GM12878 (cell line): ENCODE measurements at regions not wholly inside any gene's neighbourhood (a gene's known extent, or its start where the extent isn't known, plus 50 kb on each side); places are given as distances from the start of the nearest gene placed in this dataset.
A peak's percentile ranks its signal among the peaks of the same experiment; 100 is the strongest.

Experiments used
- ATAC-seq: fragments of 200-7000 bp; cut with Tn5 transposase; 3 replicates; pipeline ENCODE4 v1.9.1; 2020; ENCODE audit warnings: mild to moderate bottlenecking, moderate library complexity
- BruUV-seq: library from RNA; stranded (reverse); fragments of 400-500 nt; replicated peaks from 2 replicates; lab custom pipeline; 2021; lab: Mats Ljungman, UMichigan
- CTCF ChIA-PET: fragments of 300-600 bp; sonication (Branson Sonifier 250); formaldehyde crosslinking; extraction: SDS; loops from one replicate; lab custom pipeline; 2021; ENCODE audit warnings: inconsistent platforms; lab: Yijun Ruan, JAX
- POLR2A ChIA-PET: fragments of 350-600 bp; formaldehyde crosslinking; extraction: SDS; loops from one replicate; lab custom pipeline; 2021; ENCODE audit warnings: inconsistent platforms; lab: Charles Lee
- RAD21 ChIA-PET: fragments of 300-600 bp; sonication (Branson Sonifier 250); formaldehyde crosslinking; loops from one replicate; lab custom pipeline; 2023; ENCODE audit warnings: antibody characterized with exemption; ENCODE audit not compliant: unreplicated experiment; lab: Charles Lee
- SMC1A ChIA-PET: fragments of 300-600 bp; sonication (Branson Sonifier 250); formaldehyde crosslinking; loops from one replicate; lab custom pipeline; 2023; ENCODE audit not compliant: unreplicated experiment, uncharacterized antibody; lab: Charles Lee
- DNase-seq: peaks from one replicate; pipeline ENCODE4 v3.0.0-alpha.2; 2011; ENCODE audit warnings: low read depth, low spot score
- FAIRE-seq: peaks from 3 replicates; lab custom pipeline; 2011; peaks lifted over from hg19 to GRCh38; lab: Jason Lieb, UNC
- H2AFZ ChIP-seq: 2 replicates; pipeline ENCODE4 v1.6.0; 2011; ENCODE audit warnings: low read depth, low read length, control low read depth; ENCODE audit not compliant: control insufficient read depth
- H3K27ac ChIP-seq: 2 replicates; pipeline ENCODE4 v1.5.1; 2011; ENCODE audit warnings: control low read depth; ENCODE audit not compliant: control insufficient read depth, insufficient read depth
- H3K27me3 ChIP-seq, 2 experiments: replicated peaks in 1 of 2; 2 replicates each; pipeline versions ENCODE4 v1.6.0 to v1.6.1; 2011; ENCODE audit warnings: low read length in 1 of 2; ENCODE audit not compliant: control insufficient read depth in 2 of 2, insufficient read depth in 2 of 2
- H3K36me3 ChIP-seq, 2 experiments: 2 replicates each; pipeline ENCODE4 v1.5.1; 2011; ENCODE audit warnings: low read length in 1 of 2; ENCODE audit not compliant: control insufficient read depth in 2 of 2, insufficient read depth in 2 of 2
- H3K4me1 ChIP-seq: 2 replicates; pipeline ENCODE4 v1.6.1; 2011; ENCODE audit warnings: mild to moderate bottlenecking, low read length, moderate library complexity, mixed read lengths; ENCODE audit not compliant: control insufficient read depth, insufficient read depth
- H3K4me2 ChIP-seq: 2 replicates; pipeline ENCODE4 v1.6.0; 2011; ENCODE audit warnings: control low read depth; ENCODE audit not compliant: control insufficient read depth, insufficient read depth
- H3K4me3 ChIP-seq: fragments of 200-600 bp; sonication (generic); 2 replicates; pipeline ENCODE4 v1.5.1; 2016
- H3K79me2 ChIP-seq: 2 replicates; pipeline ENCODE4 v1.6.0; 2011; ENCODE audit warnings: low read length; ENCODE audit not compliant: control insufficient read depth, insufficient read depth
- H3K9ac ChIP-seq: 2 replicates; pipeline ENCODE4 v1.8.0; 2011; ENCODE audit warnings: low read length, control low read depth, mixed read lengths; ENCODE audit not compliant: control insufficient read depth, insufficient read depth
- H3K9me3 ChIP-seq: replicated peaks from 3 replicates; pipeline ENCODE4 v1.5.1; 2011; ENCODE audit warnings: mild to moderate bottlenecking, low read length; ENCODE audit not compliant: control insufficient read depth, insufficient read depth
- H4K20me1 ChIP-seq: 2 replicates; pipeline ENCODE4 v1.6.0; 2011; ENCODE audit not compliant: control insufficient read depth, insufficient read depth
- BHLHE40 ChIP-seq, 2 experiments: fragments of 450-650 bp in 1 of 2; IDR thresholded peaks; 2 replicates each; pipeline ENCODE4 v1.6.1; 2011 to 2017; ENCODE audit warnings: low read depth in 2 of 2, borderline replicate concordance in 1 of 2, improper control_type of control experiment in 1 of 2, low read length in 1 of 2, mild to moderate bottlenecking in 1 of 2
- CHD2 ChIP-seq: IDR thresholded peaks from 2 replicates; pipeline ENCODE4 v1.6.1; 2011; ENCODE audit warnings: low read depth, low read length, improper control_type of control experiment, borderline replicate concordance
- CREB1 ChIP-seq: IDR thresholded peaks from 2 replicates; pipeline ENCODE4 v1.6.1; 2012; ENCODE audit warnings: low read depth, mild to moderate bottlenecking, inconsistent platforms
- ESRRA ChIP-seq: IDR thresholded peaks from 2 replicates; pipeline ENCODE4 v1.6.1; 2012; ENCODE audit warnings: mild to moderate bottlenecking, low read length, improper control_type of control experiment
- PAX8 ChIP-seq: fragments of 450-650 bp; IDR thresholded peaks from 2 replicates; pipeline ENCODE4 v1.6.1; 2017; ENCODE audit warnings: mild to moderate bottlenecking, moderate library complexity
- POLR2A ChIP-seq: IDR thresholded peaks from 2 replicates; pipeline ENCODE4 v1.6.1; 2011; ENCODE audit warnings: low read depth, mild to moderate bottlenecking, low read length
- SIX5 ChIP-seq: IDR thresholded peaks from 2 replicates; pipeline ENCODE4 v1.6.1; 2011; ENCODE audit warnings: mild to moderate bottlenecking, low read depth, low read length, moderate library complexity; ENCODE audit not compliant: severe bottlenecking
- SMAD1 ChIP-seq: fragments of 450-650 bp; IDR thresholded peaks from 2 replicates; pipeline ENCODE4 v1.6.1; 2018; ENCODE audit warnings: mild to moderate bottlenecking, low read depth; ENCODE audit not compliant: partially characterized antibody
- SPI1 ChIP-seq: IDR thresholded peaks from 2 replicates; pipeline ENCODE4 v1.6.1; 2011; ENCODE audit warnings: low read depth, mild to moderate bottlenecking, low read length, moderate library complexity, borderline replicate concordance; ENCODE audit not compliant: insufficient read depth
- STAT1 ChIP-seq: fragments of 450-650 bp; conservative IDR thresholded peaks from 2 replicates; pipeline ENCODE4 v1.6.1; 2014; ENCODE audit warnings: antibody characterized with exemption, mild to moderate bottlenecking
- TAF1 ChIP-seq: IDR thresholded peaks from 2 replicates; pipeline ENCODE4 v1.6.1; 2011; ENCODE audit warnings: mild to moderate bottlenecking, low read depth, low read length, borderline replicate concordance
- WGBS: methylation state at CpG from one replicate; pipeline ENCODE4 v1.1.6; 2016; ENCODE audit warnings: low lambda C conversion rate; ENCODE audit not compliant: insufficient replicate concordance, insufficient coverage; ENCODE audit errors: missing lambda C conversion rate; 5-methylcytosine and 5-hydroxymethylcytosine counted together
- in situ Hi-C: fragments of 300-500 bp; cut with MboI; formaldehyde crosslinking; loops from 9 replicates; pipeline ENCODE4 v1.14.3; 2018; ENCODE audit warnings: mixed read lengths
- intact Hi-C: fragments of 100-400 bp; cut with micrococcal nuclease; formaldehyde crosslinking; loops from one replicate; pipeline ENCODE4 v1.14.2; 2022; ENCODE audit not compliant: unreplicated experiment

- Histone ChIP-seq H3K9ac (peak overlapping the region; percentile 62), H3K9me3 (no peaks in the 10 kb centered on the region), H3K36me3 (no peaks in the 10 kb centered on the region), H2AFZ (peak overlapping the region; percentile 64), H3K79me2 (peaks cover 6% of the 10 kb centered on the region), H3K27me3 (no peaks in the 10 kb centered on the region; a peak in 1 of 4 replicates), H3K27ac (peak overlapping the region; percentile 31; the same call in 1 of the 2 replicates), H4K20me1 (no peaks in the 10 kb centered on the region), H3K4me3 (peak overlapping the region; percentile 80), H3K4me2 (peak overlapping the region; percentile 77), H3K4me1 (peaks cover 27% of the 10 kb centered on the region)
- no peak for FAIRE-seq
- no peak for TF ChIP-seq SIX5
- TF ChIP-seq SPI1: no peak
- TF ChIP-seq PAX8: no peak
- 0 out of 2 replicates have a peak, but pooled peaks have one; percentile 7 for TF ChIP-seq CREB1
- TF ChIP-seq POLR2A: no peak
- no peak for TF ChIP-seq STAT1
- ChIA-PET POLR2A (no interaction called here), SMC1A (no interaction called here), CTCF (no interaction called here), RAD21 (no interaction called here)
- DNase-seq: no peak
- ATAC-seq: no peak
- in situ Hi-C loops: no loop called here
- intact Hi-C loops: no loop called here
- WGBS: 10% methylated on average over 26 of the region's 26 CpGs
- no TSS peak for BruUV-seq
These were observed 76.0 kb upstream of the WNT7B start for GRCh38 chr22:46052801-46053562.

- Histone ChIP-seq H3K4me1 (peaks cover 31% of the 10 kb centered on the region), H4K20me1 (no peaks in the 10 kb centered on the region), H3K27ac (peak overlapping the region; percentile 65), H3K4me3 (peak overlapping the region; percentile 80), H3K9me3 (no peaks in the 10 kb centered on the region), H2AFZ (peak overlapping the region; percentile 75), H3K36me3 (no peaks in the 10 kb centered on the region), H3K27me3 (no peaks in the 10 kb centered on the region; a peak in 1 of 4 replicates), H3K4me2 (peak overlapping the region; percentile 90), H3K79me2 (peaks cover 6% of the 10 kb centered on the region)
- ATAC-seq (peak; percentile 62), DNase-seq (no peak), FAIRE-seq (no peak)
- POLR2A ChIA-PET: no interaction called here
- in situ Hi-C loops (no loop called here), intact Hi-C loops (no loop called here)
- WGBS: 12% methylated on average over 10 of the region's 37 CpGs
- peak; percentile 62 for TF ChIP-seq SMAD1
- TF ChIP-seq BHLHE40 (IDR thresholded peaks at IDR 0.05; ENCODE audit: borderline replicate concordance in 1 of 2, low read depth in 2 of 2, low read length in 1 of 2): 0 out of 4 replicates have a peak, but pooled peaks of 1 of the 2 experiments have one; percentile 6
- no peak for TF ChIP-seq CHD2
- peak; percentile 49 for TF ChIP-seq POLR2A
- no peak for TF ChIP-seq ESRRA
- TF ChIP-seq TAF1: 0 out of 2 replicates have a peak, but pooled peaks have one; percentile 14
- TF ChIP-seq, all 136 proteins: peak for 4
- ChIA-PET CTCF (no interaction called here), RAD21 (no interaction called here), SMC1A (no interaction called here)
- BruUV-seq: no TSS peak
- peak overlapping the region; percentile 72 for H3K9ac ChIP-seq
These were observed 76.7 kb upstream of the WNT7B start for GRCh38 chr22:46053563-46054090.
